Effector CD8-positive, alpha-beta T cell (primary cell): ENCODE measurements at regions not wholly inside any gene's neighbourhood (a gene's known extent, or its start where the extent isn't known, plus 50 kb on each side); places are given as distances from the start of the nearest gene placed in this dataset.

ENCODE experiments used
- DNase-seq: peaks from one replicate; lab custom pipeline; 2025; lab: John Stamatoyannopoulos, UW

DNA sequence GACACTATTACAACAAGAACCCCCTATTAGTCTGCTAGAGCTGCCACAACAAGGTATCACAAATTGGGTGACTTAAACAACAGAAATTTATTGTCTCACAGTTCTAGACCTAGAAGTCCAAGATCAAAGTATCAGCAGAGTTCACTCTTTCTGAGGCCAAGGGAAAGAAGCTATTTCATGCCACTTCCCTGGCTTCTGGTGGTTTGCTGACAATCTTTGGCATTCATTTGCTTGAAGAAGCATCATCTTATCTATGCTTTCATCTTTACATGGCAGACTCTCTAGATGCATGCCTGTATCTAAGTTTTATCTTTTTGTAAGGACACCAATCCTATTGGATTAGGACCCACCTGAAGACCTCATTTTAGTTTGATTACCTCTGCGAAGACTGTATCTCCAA is 296.8 kb upstream of the MARCKS start:
- DNase-seq = no peak

DNA sequence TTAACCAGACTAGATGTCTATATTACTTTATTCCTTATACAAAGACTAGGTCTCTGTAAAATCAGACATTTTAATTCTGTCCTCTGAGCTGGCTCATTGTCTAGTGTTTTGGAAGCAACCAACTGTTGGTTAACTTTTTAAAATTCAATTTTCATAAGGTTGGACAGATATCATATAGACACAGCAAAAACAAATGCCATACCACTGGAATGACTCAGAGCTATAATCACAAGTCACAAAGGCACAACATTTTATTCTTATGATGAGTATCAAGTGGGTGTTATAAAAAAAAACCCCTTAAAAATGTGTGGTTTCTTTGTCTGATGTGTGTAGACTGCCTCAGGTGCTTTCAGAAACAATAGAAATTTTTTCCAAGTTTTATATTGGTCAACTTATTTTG is 296.2 kb upstream of the MARCKS start:
- no peak for DNase-seq

GRCh38 chr6:113562248-113562647 is 294.9 kb upstream of the MARCKS start:
- DNase-seq = no peak

DNA sequence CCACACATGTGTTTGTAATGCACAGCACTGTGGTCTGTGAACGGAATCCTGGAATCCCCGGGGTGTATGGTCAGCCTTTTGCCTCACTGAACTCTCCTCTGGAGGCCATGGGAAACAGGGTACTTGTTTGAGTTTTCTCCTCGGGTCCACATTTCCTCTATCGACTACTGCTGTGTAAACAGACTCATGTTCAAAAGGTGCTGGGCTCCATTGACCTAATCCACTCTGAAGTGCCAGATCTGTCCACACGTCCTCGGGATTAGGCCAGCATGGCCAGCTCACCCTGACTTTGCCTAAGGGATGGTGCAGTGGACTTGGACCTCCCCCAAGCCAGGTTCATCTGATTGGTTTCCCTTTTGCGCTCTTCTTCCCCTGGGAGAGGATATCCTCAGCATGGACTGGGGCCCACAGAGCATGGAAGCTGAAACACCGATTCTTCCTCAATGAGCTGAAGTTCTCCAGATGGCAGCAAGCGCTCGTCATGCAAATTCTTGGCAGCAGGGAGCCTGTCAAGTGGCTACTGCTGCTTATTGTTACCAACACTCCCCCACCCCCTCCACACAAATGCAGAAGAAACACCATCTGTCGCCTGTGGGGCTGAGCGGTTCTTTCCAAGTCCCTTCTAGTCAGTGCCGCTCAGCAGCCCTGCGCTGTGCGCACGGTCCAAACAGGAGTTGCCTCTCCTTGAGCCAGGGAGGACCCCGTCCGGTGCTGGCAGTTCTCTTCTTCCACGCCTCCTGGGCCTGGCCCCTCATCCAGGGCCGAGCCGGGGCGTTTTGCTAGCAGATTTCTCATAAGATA is 292.6 kb upstream of the MARCKS start:
- no peak for DNase-seq

- no peak for DNase-seq
Observed at GRCh38 chr6:113565306-113565705, 291.8 kb upstream of the MARCKS start.

- DNase-seq = no peak
Observed at GRCh38 chr6:113570161-113570560, 287.0 kb upstream of the MARCKS start.

- no peak for DNase-seq
Observed at GRCh38 chr6:113570641-113571040, 286.5 kb upstream of the MARCKS start.

- DNase-seq = no peak
Observed at GRCh38 chr6:113574147-113574546, 283.0 kb upstream of the MARCKS start.

- no peak for DNase-seq
Observed at GRCh38 chr6:113576310-113576709, 280.8 kb upstream of the MARCKS start.

DNA sequence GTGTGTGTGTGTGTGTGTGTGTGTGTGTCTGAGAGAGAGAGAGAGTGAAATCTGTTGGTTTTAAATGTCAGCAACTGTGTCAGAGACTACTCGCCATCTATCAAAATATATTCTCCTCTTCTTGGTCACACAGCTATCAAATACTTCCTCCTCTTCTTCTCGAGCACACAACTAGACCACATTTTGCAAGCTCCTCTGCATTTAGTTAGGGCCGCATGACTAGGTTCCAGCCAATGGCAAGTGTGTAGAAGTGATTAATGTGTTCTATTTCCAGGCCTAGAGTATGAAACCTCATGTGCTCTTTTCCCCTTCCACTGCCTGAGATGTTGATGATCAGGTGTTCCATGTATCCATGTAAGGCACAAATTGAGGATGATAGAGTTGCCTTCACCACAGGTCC is 278.5 kb upstream of the MARCKS start:
- no peak for DNase-seq

DNA sequence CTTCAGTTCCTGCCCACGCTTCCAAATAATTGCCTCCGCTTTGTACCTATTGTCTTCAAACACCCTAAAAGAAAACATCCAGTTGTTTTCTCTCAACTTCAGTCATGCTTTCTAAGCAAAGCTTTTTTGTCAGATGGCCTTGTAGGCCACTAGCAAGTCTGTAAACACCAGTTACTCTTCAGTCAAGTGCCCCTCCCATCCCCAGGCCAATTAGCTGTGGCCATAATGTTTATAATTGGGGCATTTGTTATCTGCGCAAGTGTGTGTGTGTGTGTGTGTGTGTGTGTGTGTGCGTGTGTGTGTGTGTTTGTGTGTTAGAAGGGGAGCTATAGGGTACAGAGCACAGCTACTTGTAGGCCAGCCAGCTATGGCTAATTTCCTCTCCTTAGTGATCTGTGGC is 272.4 kb upstream of the MARCKS start:
- no peak for DNase-seq

GRCh38 chr6:113585246-113585645 is 271.9 kb upstream of the MARCKS start:
- DNase-seq = no peak

DNA sequence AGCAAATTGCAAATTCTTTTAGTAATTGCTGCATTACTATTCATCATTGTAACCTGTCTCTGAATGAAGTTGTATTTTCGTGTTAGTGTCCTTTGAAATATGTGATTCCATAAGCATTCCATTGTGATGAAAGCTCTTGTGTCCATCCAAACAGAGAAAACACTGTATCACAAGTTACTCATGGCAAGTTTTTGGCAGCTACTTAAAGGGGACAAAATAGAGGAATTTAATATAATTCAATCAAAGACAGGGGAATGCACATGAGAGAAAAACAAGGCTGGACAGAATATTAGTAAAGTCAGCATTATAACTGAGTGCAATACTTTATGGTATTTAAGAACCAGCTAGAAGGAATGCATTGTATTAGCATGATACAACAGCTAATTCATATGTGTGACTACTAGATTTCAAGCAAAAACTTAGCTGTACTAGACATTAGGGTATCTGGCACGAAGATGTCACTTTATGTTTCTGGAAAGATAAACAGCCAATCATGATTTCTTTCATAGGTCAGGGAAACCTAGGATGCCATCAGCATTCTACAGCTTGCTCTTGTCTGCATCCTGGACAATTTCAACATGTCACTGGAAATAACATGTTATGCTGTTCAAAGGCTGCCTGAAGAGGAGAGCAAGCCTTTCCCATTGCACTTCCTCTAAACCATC is 270.6 kb upstream of the MARCKS start:
- DNase-seq = no peak

DNA sequence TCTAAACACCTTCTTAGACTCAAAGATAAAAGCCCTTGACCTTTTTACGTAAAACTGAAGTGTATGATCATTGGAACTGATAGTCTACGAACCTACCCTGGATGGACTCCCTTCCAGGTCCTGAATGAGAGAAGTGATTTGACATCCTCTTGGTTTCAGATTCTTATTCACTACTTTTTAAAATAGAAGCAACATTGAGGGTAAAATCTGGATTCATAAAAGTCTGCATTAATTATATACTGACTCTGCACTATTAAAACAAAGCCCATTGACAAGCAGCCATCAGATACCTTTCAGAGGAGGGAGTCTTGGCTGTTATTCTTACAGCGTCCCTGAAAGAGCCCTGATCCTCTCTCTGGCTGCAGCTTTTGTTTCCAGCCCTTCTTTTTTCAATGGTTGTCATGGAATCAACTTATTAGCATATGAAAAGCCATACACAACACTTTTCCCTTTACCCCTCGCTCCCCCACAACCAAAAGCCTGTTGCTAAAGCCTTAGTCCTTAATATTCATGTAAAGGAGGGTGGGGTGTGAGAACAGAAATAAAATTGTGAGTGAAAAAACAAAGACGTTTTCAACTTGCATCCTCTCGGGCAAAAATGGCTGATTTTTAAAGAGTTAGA is 270.0 kb upstream of the MARCKS start:
- no peak for DNase-seq

- DNase-seq = no peak
Observed at GRCh38 chr6:113588646-113589045, 268.5 kb upstream of the MARCKS start.

GRCh38 chr6:113591896-113592827 is 265.0 kb upstream of the MARCKS start:
- no peak for DNase-seq

DNA sequence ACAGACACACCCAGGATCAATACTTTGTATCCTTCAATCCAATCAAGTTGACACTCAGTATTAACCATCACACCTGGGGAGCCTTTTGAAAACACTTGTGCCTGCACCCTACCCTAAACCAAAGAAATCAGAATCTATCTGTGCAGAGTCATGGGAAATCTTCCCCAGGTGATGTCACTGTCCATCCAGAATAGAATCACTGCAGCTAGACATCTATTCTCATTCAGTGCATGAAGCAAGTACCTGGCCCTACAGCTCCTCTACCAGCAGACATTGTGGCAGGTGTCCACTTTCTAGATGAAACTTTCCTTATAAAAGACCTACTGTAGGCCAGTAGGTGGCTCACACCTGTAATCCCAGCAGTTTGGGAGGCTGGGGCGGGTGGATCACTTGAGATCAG is 262.4 kb upstream of the MARCKS start:
- DNase-seq = no peak

GRCh38 chr6:113595911-113596376 is 261.2 kb upstream of the MARCKS start:
- no peak for DNase-seq

DNA sequence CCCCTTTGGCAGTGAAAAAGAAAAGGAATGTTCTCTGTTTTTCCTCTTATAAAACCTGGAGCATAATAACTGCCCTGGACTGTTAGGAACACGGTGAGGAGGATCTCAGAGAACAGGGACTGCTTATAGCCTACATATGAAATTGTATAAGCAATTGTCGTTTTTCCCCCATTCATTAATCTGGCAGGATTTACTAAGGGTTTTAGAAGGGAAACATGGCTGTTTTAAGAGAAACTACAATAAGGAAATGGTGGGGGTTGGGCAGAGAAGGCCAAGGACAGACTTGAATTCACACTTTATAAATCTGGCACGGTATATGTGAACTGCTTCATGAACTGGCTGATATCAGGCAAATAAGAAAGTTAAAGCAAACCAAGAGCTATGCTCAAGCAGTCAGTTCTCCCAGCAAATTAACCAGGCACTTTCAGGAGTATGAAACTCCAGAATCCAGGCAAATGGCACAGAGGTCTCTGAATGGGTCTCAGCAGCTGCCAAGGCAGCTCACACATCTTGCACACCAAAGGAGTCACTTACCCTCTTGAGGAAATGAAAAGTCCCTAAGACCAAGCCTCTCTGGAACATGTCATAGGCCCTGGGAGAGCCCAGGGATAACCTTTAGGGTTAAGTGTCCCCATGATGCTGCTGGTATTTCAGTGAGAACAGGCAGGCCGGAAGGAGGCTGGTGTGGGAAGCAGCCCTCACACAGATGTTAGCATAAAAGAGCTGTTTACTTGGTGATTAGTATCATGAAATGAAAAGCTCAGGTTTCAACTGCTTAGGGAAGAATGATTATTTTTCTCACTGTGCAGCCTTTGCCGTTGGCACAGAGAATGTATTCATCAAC is 260.5 kb upstream of the MARCKS start:
- DNase-seq = no peak

DNA sequence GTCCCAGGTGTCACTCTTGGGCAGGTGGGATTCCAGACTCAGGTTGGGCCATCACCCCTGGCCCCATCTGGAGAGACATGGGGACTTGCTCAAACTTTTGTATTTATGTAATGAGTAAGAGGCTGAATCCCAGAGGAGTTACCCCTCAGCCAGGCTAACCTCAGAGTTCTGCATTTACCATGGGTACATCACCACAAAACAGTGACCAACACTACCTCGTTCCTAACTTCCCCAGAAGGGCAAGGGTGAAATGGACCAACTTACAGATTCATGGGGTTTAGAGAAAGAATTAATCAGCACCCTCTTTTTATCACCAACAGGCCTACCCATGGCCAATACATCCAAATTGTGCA is 259.9 kb upstream of the MARCKS start:
- no peak for DNase-seq

GRCh38 chr6:113598786-113599185 is 258.4 kb upstream of the MARCKS start:
- no peak for DNase-seq
